ENCODE measurements at regions not wholly inside any gene's neighbourhood (a gene's known extent, or its start where the extent isn't known, plus 50 kb on each side); places are given as distances from the start of the nearest gene placed in this dataset.

GRCh38 chr1:82195245-82195644 is 394.5 kb downstream of the ADGRL2 start:
- no peak overlapping the region for H3K27ac ChIP-seq
- TF ChIP-seq CTCF (conservative IDR thresholded peaks at IDR 0.05) (no peak), ZFX (IDR thresholded peaks at IDR 0.05) (no peak)

- no peak for TF ChIP-seq ZFX (IDR thresholded peaks at IDR 0.05)
- no peak for TF ChIP-seq CTCF (conservative IDR thresholded peaks at IDR 0.05)
- no peak overlapping the region for H3K27ac ChIP-seq
Measured at GRCh38 chr1:82185084-82185483, 384.4 kb downstream of the ADGRL2 start.

GRCh38 chr1:82181846-82182245 is 381.1 kb downstream of the ADGRL2 start:
- no peak for TF ChIP-seq ZFX (IDR thresholded peaks at IDR 0.05)
- TF ChIP-seq CTCF (conservative IDR thresholded peaks at IDR 0.05): no peak
- no peak overlapping the region for H3K27ac ChIP-seq

- no peak overlapping the region for H3K27ac ChIP-seq
- TF ChIP-seq ZFX (IDR thresholded peaks at IDR 0.05) (no peak), CTCF (conservative IDR thresholded peaks at IDR 0.05) (no peak)
Measured at GRCh38 chr1:82179131-82179530, 378.4 kb downstream of the ADGRL2 start.

- no peak overlapping the region for H3K27ac ChIP-seq
- no peak for TF ChIP-seq ZFX (IDR thresholded peaks at IDR 0.05)
- no peak for TF ChIP-seq CTCF (conservative IDR thresholded peaks at IDR 0.05)
Measured at GRCh38 chr1:82177192-82177591, 376.5 kb downstream of the ADGRL2 start.

- no peak overlapping the region for H3K27ac ChIP-seq
- TF ChIP-seq ZFX (IDR thresholded peaks at IDR 0.05) (no peak), CTCF (conservative IDR thresholded peaks at IDR 0.05) (no peak)
Measured at GRCh38 chr1:82171955-82172354, 371.2 kb downstream of the ADGRL2 start.

- no peak for TF ChIP-seq ZFX (IDR thresholded peaks at IDR 0.05)
- TF ChIP-seq CTCF (conservative IDR thresholded peaks at IDR 0.05): no peak
- no peak overlapping the region for H3K27ac ChIP-seq
Measured at GRCh38 chr1:82168482-82168881, 367.7 kb downstream of the ADGRL2 start.

Measured in C4-2B (cell line).